ENCODE measurements at regions not wholly inside any gene's neighbourhood (a gene's known extent, or its start where the extent isn't known, plus 50 kb on each side); places are given as distances from the start of the nearest gene placed in this dataset.
"Not testable (repeated sequence)": the region's sequence is repeated elsewhere in the genome, so short reads cannot be mapped to it uniquely, and the experiment has no call there.

DNA sequence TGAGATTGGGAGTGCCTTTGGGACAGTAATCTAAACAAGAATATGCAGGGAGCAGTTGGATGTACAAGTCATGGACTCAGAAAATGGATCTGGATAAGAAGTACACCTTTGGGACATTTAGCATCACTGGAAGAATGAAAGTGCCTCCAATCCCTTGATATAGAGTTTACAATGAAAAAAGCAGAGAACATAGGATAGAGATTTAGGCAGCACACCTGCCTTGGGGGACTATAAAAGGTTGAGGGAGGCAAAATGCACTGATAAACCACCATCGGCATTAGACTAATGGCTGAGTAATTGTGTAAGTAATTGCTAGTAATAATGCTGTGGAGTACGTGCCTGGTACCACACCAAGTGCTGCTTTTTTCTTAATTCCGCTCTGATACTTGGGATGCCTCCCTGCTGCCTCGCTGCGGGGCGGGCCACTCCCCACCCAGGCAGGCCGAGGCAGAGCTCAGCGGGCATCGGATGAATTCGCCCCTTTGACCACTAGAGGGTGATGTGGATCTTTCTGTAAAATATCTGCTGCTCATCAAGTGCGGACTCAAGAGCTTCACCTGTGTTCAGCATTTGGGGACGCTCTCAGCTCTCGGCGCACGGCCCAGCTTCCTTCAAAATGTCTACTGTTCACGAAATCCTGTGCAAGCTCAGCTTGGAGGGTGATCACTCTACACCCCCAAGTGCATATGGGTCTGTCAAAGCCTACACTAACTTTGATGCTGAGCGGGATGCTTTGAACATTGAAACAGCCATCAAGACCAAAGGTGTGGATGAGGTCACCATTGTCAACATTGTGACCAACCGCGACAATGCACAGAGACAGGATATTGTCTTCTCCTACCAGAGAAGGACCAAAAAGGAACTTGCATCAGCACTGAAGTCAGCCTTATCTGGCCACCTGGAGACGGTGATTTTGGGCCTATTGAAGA lies 99.9 kb downstream of the ANKRD18B start:
- DNase-seq: peak; percentile 45 to 62

DNA sequence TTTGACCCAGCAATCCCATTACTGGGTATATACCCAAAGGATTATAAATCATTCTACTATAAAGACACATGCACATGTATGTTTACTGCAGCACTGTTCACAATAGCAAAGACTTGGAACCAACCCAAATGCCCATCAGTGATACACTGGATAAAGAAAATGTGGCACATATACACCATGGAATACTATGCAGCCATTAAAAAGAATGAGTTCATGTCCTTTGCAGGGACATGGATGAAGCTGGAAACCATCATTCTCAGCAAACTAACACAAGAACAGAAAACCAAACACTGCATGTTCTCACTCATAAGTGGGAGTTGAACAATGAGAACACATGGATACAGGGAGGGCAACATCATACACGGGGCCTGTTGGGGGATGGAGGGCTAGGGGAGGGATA lies 104.3 kb downstream of the ANKRD18B start:
- not testable (repeated sequence) for DNase-seq

DNA sequence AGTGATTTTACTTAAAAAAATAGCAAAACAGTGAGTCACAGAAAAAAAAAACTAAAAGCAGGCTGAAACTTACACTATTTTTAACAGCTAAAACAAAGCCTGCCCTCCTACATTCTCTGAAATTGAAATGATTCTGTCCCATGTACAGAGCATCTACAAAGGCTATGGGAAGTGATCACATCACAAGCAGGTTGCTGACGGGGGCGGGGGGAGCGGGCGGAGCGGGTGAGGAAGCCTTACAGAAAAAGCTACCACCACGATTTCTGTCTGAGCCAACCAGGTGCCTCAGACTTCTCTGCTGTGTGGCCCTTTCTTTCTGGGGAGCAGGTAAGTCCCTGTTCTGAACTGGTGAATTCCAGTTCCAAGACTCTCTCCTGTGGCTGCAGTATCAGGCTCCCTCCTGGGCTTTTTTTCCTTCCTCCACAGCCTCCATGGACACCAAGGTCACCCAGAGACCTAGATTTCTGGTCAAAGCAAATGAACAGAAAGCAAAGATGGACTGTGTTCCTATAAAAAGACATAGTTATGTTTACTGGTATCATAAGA lies 104.9 kb downstream of the ANKRD18B start:
- DNase-seq: no peak

DNA sequence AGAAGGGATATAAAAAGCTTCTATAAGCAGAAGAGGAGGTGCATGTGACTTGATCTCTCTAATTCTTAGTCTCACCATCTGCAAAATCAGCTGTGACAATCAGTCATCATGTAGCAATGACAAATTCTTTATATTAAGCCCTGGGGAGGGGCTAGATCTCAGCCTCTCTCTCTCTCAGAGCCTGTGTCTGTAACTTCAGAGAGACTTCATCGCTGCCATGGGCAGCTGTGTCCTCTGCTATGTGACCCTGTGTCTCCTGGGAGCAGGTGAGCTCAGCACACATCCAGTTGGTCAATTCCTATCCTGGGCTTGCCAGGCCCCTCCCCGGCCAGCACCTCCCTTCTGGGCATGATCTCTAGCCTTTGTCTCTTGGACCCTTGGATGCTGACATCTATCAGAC lies 109.6 kb downstream of the ANKRD18B start:
- DNase-seq: no peak

DNA sequence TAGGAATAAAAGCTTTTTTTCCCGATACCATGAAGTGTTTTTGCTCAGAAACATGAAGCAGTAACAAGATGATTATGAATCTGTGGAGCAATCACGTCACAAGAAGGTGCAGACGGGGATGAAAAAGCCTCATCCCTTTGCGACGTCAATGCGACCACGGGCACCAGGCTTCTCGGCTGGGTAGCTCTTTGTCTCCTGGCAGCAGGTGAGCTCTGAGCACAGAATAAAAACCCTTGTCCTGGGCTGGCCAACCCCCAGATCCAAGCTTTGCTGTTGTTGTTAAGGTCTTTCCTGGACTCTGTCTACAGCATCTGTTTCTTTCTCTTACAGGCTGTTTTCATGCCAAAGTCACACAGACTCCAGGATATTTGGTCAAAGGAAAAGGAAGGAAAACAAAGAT lies 113.8 kb downstream of the ANKRD18B start:
- DNase-seq: no peak

DNA sequence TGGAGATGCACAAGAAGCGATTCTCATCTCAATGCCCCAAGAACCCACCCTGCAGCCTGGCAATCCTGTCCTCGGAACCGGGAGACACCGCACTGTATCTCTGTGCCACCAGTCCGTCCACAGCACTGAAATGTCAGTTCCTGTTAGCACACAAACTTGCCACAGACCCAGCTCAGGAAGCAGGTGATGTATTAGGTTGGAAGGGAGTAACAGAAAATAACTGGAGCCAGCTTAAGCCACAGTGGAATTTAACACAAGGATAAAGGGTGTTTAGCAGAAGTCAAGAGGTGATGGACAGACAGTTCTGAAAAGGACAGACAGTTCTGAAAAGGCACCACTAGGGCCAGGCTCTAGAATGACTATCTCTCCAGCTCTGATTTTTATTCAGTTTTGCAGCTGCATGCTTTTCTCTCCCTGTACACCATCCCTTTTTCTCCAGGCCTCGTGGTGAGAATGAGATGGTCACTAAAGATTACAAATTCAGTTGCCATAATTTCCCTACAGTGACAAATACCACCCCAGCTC lies 114.4 kb downstream of the ANKRD18B start:
- DNase-seq: no peak

DNA sequence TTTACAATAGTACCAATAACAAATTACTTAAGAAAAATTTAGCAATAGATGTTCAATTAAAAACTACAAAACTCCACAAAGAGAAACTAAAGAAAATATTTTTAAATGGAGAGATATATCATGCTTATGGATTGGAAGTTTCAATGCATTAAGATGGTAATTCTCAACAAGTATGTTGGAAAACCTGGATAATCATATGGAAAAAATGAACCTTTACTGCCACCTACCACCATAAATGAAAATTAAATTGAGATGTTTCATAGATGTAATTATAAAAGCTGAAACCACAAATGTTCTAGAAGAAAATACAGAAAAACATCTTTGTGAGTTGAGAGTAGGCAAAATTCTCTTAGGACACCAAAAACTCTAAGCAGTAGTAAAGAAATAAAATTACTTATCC lies 121.7 kb downstream of the ANKRD18B start:
- DNase-seq: no peak

DNA sequence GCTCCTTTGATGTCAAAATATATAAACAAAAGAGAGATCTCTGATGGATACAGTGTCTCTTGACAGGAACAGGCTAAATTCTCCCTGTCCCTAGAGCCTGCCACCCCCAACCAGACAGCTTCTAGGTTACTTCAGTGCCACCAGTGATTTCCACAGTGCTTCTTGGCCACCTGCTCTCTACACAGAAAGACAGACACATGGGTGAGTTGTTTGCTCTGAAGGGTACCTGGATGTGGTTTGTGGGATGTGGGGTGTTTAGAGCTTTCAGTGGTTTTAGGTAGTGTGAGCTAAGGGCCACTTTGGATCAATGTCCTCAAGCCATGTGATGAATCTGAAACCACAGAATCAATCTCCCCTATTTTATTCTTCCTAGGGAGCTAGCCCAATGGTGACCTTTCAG lies 125.4 kb downstream of the ANKRD18B start:
- no peak for DNase-seq

DNA sequence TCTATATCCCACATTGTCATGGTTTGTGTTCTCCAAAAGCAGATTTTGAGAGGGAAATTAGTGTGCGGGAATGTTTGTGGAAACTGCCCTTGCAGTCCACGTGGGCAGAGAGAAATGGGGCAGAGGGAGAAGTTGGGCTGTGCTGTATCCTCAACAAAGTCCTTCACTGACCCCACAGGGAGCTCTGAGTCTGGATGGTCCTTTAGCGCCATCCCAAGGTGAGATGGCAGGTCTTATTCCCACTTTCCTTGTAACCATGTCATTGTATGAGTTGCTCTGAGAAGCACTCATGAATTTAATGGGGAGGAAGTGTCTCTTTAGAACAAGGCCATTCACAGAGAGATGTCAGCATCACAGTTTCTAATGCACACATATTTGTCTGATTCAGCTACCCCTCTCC lies 127.1 kb downstream of the ANKRD18B start:
- DNase-seq: no peak

DNA sequence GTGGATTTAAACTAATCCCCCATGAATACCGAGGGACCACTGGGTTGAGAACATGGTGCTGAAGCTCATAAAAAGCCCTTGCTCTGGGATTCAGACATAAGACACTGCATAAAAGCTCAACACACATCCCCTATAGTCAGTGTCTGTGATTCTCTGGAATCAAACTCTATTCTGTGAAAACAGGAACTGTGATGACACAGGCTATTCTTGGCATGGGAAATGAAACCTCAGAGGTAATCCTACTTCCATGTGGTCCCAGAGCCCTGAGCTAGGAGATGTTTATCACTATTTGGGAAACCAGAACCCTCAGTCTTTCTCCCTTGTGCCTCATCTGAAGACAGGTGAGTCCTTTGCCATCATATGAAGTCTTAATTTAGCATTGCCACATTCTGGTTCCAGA lies 135.4 kb upstream of the PRSS3 start:
- no peak for DNase-seq

DNA sequence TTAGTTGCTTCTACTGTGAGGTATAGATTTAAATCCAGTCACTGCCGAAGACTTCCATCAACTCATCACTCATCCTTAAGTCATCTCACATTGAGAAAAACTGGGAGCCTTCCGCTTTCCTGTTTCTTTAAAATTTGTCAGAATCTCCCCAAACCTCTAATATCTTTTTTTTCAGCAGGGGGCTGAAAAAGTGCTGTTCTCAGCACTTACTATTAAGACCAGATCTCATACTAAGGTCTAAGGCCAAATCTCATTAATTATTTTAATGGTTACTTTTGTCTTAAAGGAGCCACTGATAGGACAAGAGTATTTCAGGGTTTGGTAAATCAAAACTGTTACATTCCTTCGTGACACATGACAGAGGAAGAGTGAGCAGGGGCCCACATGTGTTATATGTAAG lies 134.6 kb upstream of the PRSS3 start:
- no peak for DNase-seq

DNA sequence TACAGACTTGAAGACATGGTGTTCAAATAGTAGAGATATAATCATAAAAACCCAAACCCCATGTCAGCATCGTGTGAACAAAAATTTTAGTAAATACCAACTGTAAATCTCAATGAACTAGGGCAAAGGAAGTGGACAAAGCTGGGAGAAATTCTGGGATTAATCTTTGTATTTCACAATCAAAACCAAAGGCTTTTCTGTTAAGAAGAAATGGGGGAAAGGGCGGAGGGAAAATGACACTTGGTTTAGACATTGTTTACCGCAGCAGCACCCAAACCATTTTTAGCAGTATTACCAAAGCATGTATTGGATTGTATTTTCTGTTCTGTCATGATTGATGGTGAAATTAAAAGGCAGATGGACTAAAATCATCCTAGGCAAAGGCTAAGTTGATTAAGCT lies 134.2 kb upstream of the PRSS3 start:
- no peak for DNase-seq

DNA sequence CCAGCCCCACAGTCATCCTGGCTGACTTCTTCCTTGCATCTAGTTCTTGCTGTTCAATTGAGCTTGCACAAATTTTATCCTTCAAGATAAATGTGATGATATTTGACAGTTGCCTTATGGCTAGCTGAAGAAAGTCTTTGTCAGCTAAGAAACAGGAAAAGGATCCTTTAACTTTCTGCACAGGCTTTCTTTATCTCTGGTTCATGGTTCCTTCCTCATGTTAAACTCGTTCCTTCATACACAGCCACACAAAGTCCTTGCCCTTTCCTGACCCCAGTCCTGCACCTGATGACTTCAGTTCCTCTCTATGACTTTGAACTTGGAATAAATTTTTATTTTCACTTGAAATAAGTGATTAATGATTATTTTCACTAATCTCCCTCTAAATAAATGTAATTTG lies 132.5 kb upstream of the PRSS3 start:
- no peak for DNase-seq

DNA sequence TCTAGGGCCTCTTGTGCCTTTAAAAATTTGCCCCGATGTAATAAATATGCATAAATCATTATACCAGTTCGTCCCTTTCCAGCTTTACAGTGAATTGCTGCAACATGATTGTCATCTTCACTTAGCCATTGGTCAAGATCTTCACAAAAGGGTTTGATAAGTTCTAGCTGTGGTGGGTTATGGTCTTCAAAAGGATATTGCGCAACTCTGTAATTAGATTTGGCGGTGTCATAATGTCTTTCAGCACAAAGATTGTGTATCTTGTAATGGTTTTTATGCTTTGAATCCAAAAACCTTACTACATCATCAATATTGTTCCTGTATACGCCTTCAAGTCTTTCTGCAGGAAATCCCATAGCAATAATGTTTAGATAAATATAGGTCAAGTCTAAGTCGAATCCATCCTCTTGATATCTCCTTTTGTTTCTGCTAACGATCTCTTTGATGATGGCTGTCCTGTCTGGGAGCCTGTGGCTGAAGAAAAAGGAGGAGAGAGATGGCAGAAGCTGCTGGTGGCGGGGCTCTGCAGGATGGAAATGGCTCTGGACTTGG lies 119.1 kb upstream of the PRSS3 start:
- DNase-seq: peak in 1 of 2 donors; percentile 50

DNA sequence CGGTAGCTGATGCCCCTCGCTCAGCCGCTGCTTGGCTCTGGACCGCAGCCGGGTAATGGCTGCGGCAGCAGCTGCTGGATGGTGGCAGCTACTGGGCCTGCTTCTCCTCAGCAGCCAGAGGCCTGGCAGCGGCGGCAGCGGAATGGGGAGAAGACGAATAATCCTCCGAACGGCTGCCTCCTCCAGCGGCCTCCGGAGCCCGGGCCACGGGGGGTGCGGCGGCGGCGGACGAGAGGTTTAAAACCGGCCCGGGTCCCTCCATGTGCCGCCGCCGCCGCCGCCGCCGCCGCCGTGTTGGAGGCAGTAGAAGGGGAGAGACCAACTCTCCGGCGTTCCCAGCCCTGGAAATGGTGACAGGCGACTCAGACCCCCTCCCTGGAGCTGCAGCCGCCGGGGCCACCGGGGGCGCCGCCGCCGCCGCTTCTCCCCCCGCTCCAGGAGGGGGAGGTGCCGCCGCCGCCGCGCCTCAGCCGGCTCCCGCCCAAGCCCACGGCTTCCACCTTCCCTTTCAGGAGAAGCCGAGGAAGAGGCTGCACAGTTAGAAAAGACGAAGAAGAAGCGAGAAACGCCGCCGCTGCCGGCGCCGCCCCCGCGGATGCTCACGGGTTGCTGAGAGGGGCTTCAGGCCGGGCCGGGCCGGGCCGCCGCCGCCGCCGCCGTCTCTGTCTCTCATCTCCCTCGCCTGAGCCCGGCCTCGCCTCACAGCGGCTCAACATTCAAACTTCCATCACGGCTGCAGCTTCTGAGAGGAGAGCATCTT lies 118.4 kb upstream of the PRSS3 start:
- peak; percentile 46 to 56 for DNase-seq

DNA sequence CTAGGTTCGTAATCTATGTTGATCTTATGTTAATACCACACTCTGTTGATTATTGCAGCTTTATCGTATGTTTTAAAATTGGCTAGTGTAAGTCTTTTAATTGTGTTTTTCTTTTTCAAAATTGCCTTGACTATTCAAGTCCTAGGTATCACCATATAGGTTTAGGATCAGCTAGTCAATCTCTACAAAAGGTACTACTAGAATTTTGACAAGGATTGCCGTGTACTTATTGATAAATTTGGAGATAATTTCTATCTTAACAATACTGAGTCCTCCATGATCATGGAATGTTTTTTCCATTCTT lies 117.9 kb upstream of the PRSS3 start:
- DNase-seq: no peak

DNA sequence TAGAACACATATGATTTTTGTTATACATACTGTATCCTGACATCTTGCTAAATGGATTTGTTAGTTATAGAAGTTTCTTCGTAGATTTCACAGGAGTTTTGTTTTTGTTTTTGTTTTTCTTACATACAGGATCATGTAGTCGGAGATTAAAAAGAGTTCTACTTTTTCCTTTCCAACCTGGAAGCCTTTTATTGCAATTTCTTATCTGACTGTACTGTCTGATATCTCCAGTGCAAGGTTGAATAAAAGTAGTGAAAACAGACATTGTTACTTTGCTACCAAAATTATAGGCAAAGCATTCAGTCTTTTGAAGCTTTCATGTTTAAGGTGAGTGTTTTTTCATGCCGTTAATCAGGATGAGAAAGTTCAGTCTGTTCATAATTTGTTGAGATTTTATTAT lies 117.4 kb upstream of the PRSS3 start:
- DNase-seq: no peak

DNA sequence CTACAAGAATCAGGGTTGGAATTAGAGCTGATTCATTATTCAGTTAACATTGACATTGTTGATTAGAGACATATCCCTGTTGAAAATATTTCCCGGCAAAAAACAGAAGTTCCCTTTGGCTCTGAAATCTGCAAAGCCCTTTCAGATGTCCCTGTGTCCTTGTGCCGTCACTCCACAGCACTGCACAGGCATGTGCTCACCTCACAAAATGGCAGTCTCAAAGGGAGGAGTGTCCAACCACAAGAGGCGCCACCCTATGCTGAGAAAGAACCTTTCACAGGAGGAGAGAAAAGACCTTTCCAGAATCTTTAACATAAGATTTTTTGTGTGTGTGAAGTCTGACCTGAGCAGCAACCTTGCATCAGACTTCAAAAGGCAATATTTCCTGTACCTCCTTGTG lies 112.8 kb upstream of the PRSS3 start:
- DNase-seq: no peak

DNA sequence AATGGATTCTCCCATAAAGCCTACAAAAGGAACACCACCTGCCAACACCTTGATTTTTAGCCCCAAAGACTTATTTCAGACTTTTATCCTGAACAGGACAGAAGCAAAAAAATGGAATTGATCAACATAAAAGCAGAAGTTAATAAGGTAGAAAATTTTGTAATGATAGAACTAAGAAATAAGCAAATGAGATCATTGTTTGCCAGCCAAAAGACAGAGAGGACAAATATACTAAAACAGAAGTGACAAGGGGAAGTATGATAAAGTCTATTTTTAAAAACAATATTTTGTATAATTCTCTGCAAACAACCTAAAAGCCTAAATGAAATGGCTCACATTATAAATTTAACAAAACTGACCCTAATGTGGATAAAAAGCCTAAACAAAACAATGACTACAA lies 110.5 kb upstream of the PRSS3 start:
- DNase-seq: no peak

DNA sequence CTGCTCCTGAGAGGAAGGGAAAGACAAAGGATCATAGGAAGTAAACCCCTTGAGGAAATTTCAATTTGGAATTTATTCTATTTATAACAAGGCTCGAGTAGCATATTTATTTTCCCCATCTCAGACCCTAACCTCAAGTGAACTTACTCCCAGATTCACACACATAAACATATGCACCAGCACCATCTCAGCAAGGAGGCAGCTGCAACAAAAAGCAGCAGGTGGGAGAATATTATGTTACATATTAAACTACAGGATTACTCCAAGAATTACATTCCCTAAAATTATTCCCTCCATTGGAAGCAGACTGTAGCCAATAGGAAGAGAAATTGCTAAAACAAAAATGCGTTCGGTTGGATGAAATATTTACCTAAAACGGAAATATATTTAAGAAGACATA lies 108.4 kb upstream of the PRSS3 start:
- DNase-seq: no peak

DNA sequence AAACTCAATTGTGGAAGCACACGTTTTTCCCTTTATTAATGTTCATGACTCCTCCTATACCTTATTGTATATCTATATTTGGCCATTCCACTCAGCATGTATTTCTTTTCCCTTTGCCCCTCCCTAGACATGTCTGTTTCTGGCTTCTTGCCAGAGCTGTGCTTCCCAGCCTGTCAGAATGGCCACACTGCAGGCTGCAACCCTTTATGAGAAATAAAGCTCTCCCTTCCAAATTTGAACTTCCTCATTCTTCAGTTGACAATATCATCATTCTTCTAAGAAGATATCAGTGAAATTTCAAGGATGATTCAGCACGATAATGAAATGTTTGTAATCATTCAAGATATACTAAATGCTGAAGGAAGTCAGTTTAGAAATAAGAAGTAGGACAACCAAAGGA lies 107.6 kb upstream of the PRSS3 start:
- DNase-seq: no peak

DNA sequence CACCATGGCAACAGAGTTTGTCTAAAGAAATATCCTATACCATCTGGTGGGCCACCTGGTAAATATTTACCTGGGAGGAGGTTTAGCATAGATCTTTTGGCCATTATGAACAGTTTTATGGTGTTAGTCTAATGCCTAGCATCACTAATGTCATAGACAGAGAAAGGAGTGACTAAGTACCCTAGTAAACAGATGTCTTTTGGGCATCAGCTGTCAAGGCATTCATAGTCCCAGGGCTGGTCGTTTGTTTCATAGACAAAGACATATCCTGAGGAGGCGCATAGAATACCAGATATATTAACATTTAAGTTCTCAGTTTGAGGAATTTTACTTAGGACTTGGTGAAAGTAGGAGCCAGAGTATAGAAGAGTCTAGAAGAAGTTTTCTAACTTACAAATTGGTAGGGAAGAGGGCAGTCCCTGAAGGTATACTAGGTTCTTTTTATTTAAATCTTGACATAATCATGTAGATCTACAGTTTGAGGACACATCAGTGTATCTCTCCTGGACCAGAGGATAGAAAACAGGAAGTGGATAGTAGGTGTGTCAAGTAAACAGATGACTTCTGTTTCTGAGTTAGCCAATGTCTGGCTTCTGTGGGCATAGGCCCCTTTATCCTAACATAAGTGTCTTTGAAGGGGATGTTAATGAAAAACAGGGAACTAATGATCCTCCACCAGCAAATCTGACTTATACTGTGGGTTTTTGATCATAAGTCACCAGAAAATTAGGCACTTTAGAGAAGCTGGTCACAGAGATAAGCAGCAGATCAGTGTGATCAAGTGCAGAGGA lies 105.0 kb upstream of the PRSS3 start:
- DNase-seq: no peak

Measured in right lung (tissue), 2 donors.